Ecto neural progenitor cell (in vitro differentiated cells): ENCODE measurements at regions not wholly inside any gene's neighbourhood (a gene's known extent, or its start where the extent isn't known, plus 50 kb on each side); places are given as distances from the start of the nearest gene placed in this dataset.
"Not testable (repeated sequence)": the region's sequence is repeated elsewhere in the genome, so short reads cannot be mapped to it uniquely, and the experiment has no call there.

Experiments
- DNase-seq: peaks from one replicate; pipeline ENCODE4 v3.0.0-alpha.2; 2018; ENCODE audit warnings: low spot score

DNA sequence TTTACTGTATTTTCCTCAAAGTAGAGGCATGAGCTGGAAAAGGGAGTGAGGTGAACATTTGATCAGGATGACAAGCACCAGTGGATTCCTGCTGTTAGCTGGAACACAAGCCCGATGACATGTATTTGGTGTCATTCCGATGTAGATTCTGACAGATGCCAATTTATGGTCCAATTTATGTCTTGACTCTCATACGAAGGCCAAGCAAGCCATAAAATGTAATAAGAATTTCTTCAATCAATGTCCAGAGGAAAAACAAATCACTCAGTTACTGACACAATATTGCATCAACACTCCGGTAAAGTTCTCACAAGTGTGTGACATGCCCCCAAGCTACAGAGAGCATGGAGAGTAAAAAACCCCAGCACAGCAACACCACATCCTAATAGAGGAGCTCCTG lies 138.3 kb upstream of the ZNF521 start:
- DNase-seq: no peak

DNA sequence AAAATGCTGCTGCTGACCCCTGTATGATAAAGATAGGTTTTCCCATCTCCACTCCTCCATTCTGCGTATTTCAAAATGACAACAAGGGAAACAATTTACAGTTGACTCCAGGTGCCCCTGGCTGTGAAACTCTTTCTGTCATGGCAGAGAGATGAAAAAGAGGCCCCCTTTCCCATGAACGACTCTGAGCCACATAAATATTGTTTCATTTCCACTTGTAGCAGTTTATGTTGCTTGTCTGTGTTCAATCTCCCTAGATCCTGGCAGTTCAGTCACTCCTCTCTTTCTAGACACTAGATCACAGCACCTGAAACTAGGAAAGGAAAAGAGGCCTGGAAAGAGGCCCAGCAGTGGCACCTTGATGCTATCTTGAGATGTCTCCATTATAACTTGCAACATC lies 121.0 kb upstream of the ZNF521 start:
- no peak for DNase-seq

DNA sequence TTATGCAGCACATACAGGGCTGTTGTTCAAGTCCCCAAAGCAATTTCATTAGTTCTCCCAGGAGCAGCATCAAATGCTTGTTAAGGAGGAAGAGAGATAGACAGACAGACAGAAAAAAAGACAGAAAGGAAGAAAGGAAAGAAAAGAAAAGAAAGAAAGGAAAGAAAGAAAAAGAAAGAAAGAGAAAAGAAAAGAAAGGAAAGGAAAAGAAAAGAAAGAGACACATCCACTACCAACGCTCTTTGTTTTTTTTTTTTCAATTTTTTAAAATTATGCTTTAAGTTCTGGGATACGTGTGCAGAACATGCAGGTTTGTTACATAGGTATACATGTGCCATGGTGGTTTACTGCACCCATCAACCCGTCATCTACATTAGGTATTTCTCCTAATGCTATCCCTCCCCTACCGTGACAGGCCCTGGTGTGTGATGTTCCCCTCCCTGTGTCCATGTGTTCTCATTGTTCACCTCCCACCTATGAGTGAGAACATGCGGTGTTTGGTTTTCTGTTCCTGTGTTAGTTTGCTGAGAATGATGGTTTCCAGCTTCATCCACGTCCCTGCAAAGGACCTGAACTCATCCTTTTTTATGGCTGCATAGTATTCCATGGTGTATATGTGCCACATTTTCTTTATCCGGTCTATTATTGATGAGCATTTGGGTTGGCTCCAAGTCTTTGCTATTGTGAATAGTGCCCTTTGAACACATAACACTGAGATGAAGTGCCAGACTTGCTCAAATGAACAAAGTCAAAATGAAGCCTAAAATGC lies 119.0 kb upstream of the ZNF521 start:
- not testable (repeated sequence) for DNase-seq

DNA sequence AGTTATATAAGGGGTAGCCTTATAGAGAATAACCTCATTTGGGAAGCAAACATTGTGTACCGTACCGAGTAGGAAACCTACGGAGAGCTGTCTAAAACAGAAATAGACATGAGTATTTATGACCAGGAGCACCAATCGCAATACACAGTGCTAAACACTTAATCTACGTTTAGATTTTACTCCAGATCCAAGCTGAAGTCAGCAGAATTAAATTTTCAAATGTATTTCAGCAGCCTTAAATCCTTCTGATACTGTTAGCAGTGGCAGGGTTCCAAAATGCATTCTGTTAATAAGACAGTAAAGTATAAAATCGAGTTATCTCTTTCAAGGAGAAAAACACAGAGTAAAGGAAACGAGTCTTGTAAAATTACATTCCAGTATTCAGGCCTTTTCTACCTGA lies 118.1 kb upstream of the ZNF521 start:
- no peak for DNase-seq

DNA sequence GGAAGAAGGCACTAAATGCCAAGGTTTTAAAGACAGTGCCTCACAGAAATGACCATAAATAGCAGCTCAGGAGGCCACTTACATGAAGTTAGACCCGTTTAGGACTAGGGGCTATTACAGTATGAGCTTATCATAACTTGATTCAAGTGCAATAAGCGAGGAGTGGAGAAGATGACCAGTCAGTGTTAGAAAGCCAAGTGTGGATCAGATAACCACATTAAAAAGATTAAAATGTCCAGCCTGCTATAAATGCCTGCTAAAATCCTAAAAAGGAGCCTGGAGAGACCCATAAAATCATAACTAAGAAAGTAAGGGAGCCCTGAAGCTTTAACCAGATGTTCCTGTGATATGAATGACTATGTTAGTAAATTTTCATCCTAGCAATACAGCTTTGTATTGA lies 117.5 kb upstream of the ZNF521 start:
- DNase-seq: no peak

DNA sequence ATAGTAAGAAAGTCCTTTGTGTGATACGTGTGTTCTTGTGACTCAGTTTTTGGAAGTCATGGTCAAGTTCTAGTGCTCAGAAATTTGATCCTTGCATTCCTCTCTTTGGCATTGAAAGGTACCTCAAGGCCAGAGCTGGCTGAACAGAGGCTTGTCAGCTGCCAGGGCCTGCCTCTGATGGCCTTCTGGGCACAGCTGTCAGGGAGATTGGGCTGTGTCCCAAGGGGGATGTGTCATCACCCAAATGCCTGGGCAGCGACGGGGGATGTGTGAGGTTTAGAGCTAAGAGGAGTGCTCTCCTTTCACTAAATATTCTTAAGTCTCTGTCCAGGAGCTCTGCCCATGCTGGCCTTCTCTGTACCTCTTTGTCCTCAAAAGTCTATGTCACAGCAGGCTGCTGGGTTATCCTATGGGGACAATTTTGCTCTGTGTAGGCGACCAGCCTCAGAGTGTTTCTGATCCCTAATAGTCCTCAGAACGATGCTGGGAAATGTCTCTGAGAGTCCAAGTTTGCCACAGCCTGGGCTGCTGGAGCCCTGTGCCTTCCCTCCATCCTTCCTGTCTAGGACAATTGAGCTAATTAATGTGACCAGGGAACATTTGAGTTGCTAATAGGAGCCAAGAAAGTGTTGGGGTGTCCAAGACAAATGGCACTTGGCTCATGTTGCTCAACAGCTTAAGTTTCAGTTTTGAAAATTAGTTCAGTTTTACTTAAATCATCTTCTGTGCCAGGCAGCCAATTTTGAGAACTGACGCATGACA lies 115.4 kb upstream of the ZNF521 start:
- DNase-seq: no peak

DNA sequence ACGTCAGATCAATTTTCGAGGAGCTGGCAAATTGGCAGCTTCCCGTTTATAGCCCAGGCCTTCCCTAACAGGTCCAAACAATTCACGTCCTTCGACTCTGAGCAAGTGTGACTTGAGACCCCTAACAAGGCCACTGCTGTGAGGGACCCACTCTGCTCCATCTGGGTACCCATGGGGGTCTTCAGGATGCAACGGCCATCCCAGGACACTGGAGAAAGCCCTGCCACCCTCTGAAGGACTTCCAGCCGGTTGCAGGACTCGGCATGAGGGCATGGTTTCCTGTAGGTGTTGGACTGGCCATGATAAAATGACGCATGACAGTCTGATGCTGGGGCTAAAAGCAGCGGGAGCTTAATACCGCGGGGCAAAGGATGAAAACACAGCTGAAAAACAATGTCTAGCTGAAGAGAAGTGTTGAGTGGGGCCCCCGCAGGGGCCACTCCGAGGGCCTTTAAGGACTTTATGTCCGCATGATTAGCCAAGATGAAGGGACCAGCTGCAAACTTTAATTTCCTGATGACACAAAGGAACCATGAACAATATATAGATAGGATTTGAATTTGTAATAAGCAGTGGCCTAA lies 113.3 kb upstream of the ZNF521 start:
- DNase-seq: peak; percentile 65

DNA sequence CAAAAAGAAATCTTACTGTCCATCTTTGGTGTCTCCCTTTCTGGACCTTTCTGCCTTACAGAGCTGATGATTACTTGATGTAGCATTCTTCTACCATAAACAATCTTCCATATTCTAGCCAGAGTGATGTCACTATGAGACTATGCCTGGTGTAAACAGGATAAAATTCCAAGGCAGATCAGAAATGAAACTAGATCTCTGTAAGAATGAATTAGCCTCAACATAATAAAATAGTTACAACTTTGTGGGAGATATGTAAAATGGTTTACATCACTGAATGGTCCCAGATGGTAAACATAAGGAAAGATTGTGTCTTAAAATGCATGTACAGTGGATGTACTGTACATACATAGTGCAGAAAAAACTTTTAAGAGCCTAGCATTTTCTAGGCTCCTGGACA lies 112.3 kb upstream of the ZNF521 start:
- DNase-seq: no peak

DNA sequence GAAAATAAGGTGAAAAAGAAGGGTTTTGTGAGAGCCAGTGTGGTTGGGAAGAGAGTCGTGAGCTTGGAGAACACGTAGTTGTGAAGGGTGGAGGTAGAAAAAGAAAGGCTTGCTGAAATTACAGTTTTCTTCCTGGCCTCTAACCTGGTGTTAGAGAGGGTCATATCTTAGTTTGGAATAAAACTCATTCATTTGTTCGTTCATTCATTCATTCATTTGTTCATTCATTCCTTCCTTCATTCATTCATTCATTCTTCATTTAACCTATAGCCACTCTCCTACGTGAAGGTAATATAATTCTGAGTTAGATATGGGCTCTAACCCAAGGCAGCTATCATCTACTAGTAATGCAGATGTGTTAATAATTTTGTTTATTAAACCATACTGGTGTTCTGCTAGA lies 111.8 kb upstream of the ZNF521 start:
- no peak for DNase-seq

DNA sequence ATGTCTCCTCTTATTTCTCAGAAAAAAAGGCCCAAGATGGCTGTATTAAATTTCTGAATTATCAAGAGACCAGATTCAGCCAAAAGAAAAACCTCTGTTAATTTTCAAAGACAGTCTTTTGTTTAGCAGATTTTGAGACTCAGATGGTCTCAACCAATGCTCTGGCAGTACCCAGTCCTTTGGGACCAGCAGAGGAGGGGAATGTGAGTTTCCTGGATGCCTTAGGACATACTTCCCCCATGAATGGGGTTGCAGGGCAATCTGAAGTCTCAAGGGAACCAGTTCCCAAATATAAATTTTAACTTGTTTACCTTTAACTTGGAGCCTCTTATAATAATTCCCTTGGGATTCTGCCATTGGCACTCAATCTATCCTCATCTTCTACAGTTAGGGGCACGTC lies 107.8 kb upstream of the ZNF521 start:
- no peak for DNase-seq

DNA sequence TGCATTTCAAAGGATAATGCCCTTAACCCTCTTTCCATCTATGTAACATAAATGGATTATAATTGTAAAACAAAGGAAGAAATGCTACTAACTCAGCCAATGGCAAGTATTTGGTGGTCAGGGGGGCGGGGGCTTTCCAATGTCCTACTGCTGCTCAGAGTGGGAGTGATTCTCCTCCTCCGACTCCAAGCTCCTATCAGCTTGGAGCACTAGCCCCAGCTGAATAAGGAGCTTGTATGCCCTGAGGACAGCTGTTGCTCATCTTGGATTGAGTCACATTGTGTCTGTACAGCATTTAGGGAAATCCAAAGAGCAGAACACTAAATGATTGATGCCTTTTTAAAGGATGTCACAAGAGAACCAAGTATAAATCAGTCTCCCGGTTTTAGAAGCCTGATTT lies 105.6 kb upstream of the ZNF521 start:
- no peak for DNase-seq

DNA sequence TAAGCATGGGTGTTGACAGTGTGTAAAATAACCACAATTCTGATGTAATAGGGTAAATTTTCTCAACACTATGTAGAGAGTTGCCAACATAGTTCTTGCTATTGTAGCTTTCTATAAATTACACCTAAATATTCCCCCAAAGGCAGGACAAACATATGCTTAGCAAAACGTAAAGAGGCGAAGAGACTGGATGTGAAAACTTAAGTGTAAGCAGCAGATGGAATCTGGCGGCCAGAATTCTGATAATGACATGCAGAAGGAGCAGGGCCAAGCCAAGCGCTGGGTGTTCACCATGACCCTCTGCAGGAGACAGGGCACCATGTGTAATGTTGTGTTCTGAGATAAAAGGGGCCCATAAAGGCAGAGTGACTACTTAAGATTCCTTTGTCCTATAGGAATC lies 105.2 kb upstream of the ZNF521 start:
- DNase-seq: no peak

DNA sequence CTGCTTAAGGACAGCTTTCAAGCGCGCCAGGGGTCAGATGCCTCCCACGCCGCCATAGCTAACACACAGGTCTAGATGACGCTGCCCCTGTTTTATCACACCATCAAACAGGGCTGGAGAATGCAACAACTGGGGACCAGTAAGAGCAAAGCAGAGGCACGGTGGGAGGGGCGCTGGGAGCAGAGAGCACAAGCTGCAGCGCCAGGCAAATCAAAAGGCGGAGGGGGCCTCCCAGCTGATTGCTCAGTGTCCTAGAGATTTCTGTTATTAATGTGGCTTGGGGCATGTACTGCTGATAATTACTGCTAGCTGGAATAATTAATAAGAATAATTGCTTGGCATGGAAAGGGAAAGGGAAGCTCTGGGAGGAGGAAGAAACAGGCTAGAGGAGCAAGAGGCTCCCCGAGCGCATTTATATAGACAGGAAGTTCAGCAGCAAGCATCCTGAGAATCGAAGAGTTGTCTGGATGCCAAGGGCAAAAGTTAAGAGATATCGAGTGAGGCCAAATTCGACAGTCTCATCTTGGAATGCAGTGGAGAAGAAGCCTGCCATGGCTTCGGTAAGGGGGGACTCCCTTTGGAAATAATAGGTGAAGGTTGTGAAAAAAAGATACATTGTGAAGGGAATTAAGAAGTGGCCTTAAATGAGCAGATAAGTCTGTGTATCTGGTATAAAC lies 104.5 kb upstream of the ZNF521 start:
- DNase-seq: no peak

DNA sequence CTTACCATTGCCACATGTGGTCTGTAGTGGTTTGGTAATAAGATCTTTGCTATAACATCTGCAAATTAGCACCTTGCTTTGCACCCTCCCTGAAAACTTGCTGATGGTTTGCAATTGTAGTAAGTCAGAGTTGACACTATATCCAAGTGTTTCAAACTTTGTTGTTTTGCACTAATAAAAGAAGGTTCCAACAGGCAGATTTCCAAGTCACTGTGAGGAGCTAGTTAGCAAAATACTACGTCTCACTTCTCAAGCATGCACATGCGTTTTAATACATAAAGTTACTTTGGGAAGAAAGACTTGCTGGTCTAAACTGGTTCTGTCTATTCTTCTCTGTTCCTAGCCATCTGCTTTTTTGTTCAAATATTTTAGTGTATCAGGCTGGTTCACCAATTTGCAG lies 103.7 kb upstream of the ZNF521 start:
- no peak for DNase-seq

DNA sequence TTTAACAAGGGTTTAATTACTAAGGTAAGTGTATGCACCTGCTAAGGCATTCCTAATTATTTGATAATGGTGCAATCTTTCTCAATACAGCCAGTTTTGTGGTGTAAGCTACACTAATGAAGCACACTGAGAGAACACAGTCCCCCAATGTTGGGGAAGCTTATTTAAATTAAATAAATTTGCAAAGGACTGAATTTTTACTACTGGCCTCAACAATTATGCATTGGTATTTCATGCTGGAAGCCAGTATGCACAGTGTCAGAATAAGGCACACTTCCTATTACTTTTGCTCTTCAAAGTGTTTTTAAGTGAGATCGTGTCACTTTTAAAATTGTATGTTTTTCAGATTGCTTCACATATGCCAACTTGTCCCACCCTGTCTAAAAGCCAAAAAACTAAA lies 103.2 kb upstream of the ZNF521 start:
- no peak for DNase-seq

DNA sequence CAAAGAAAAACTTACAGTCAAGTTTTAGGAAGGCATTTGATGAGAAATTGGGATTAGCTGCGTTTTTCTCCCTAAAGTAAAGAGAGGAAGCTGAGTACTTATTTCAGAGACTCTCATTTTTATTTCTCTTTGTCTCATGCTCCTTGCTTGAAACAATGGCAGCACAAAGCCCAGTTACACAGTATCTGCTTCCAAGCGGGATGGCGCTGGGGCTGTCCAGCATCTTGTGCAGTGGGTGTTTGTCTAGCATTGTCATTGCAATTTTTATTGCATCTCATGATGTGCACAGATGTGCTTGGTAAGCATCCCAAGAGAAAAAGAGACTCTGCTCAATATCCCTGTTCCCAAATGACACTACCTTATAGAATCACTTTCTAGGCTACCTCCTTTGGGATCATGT lies 102.8 kb upstream of the ZNF521 start:
- no peak for DNase-seq

DNA sequence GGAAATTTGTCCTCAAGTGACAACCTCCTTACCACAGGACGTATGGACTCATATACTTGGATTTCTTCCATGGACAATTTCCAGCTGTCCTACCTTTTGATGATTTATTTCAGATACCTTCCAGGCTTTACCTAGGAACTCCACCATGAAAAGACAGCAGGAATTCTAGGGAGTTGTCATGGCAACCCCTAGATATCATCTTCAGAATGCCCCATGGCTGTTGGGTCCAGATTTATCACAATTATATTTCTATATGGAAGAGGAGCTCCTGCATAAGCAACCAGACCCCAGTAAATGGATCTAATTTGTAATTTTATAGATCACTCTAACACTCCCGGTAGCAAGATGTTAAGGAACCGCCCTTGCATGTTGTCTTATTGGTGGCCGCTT lies 102.3 kb upstream of the ZNF521 start:
- no peak for DNase-seq

DNA sequence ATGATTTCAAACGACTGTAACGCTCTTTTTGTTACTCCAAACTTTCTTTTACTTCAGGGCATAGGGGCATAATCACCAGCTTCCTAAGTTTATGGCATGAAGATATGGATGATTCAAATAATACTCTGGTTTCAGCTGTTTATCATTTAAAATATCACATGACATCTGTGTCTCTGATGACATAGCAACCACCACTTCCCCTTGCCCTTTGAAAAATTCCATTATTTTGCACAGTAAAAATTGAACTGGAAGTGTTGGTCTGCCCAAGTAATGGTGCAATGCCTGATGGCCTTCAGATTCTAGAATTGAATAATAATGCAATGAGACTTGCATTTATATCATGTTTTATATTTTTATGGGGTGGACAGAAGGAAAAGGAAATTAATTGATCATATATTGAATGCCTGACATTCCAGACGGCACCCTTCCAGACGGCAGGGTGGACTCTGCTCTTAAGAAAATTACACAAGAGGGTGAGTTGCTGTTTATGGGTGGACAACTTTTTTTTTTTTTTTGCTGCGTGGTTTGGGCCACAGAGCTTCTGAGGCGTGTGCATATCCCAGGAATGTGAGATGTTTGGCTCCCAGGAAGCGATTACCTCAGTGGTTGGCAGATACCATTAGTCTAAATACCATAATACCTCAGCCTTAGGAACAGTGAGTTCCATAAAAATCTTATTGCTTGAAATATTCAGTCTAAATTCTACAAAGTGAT lies 101.7 kb upstream of the ZNF521 start:
- no peak for DNase-seq

DNA sequence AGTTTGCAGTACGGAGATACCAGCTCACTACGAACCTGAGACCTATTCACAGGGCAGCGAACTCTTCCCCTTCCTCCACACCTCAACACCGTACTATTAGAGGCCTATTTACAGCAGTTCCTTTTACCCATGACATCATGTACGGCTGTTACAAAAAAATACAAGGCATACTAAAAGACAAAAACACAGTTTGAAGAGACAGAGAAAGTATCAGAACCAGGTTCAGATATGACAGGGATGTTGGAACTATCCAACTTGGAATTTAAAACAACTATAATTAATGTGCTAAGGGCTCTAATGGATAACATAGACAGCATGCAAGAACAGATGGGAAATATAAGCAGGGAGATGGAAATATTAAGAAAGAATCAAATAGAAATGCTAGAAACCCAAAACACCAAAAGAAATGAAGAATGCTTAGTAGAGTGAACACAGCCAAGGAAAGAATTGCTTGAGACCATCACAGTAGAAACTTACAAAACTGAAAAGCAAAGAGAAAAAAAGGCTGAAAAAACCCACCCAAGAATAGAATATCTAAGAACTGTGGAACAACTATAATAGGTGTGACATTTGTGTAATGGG lies 99.2 kb upstream of the ZNF521 start:
- no peak for DNase-seq

DNA sequence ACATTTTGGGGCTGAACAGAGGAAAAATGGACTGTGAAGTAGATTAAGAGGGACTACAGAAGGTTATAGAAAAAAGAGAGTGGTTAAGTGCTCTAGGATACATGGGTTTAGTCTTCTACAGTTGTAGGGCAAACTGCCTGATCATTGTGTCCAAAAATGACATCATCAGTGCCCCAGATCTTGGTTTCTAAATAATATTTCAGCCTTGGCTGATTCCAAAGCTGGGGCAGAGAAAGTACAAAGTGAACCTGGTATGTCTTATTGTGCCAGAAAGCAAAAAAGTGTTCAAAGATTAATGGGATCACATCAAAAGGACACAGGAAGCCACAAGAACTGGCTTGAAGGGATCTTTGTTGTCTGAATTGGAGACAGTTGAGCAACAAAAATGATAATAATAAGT lies 97.1 kb upstream of the ZNF521 start:
- DNase-seq: no peak

DNA sequence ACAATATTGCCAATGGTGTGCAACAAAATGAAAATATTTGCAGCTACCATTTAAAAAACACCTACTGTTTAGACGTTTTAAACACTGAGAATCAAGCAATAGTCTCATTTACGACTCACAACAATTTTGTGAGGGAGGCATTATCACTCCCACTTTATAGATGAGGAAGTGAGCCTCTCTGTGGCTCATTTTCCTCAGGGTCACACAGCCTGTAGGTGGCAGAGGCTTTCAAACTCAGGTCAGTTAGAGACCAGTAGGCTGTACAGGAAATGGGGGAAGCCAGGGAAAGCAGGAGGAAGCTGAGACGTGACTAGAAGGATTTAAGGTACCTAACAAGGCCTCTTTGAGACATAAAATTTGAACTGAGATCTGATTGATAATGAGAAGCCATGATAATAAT lies 95.0 kb upstream of the ZNF521 start:
- no peak for DNase-seq

DNA sequence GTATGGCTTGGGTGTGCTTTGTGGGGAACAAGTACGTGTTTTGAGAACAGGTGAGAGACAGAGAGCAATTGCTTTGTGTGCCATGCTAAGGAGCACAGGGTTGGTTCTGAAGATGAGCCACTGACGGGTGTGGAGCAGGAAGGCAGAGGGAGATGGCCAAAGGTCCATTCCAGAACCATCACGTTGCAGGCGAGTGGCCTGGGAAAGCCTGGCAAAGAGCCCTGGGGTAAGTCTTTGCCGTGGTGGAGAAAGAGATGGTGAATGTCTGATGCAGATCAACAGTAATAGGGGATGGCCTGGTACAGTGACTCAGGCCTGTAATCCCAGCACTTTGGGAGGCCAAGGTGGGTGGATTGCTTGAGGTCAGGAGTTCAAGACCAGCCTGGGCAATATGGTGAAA lies 93.5 kb upstream of the ZNF521 start:
- no peak for DNase-seq
